Bronchial epithelial cell (primary cell): ENCODE measurements at regions not wholly inside any gene's neighbourhood (a gene's known extent, or its start where the extent isn't known, plus 50 kb on each side); places are given as distances from the start of the nearest gene placed in this dataset.
A peak's percentile ranks its signal among the peaks of the same experiment; 100 is the strongest.

Experiments
- DNase-seq: peaks from one replicate; pipeline ENCODE4 v3.0.0-alpha.2; 2010; ENCODE audit warnings: low read depth
- FAIRE-seq: peaks from 2 replicates; lab custom pipeline; 2011; peaks lifted over from hg19 to GRCh38; lab: Jason Lieb, UNC
- H3K27me3 ChIP-seq: 2 replicates; pipeline ENCODE4 v1.5.1; 2011; ENCODE audit warnings: low read length; ENCODE audit not compliant: control insufficient read depth, insufficient read depth
- H3K36me3 ChIP-seq: 2 replicates; pipeline ENCODE4 v1.5.1; 2011; ENCODE audit warnings: low read length; ENCODE audit not compliant: control insufficient read depth, insufficient read depth
- H3K4me3 ChIP-seq: 2 replicates; pipeline ENCODE4 v1.5.1; 2011; ENCODE audit warnings: mild to moderate bottlenecking, low read depth, low read length, control low read depth
- CTCF ChIP-seq: IDR thresholded peaks from 2 replicates; pipeline ENCODE4 v1.5.1; 2011; ENCODE audit warnings: mild to moderate bottlenecking, moderate library complexity, low read length, control low read depth, inconsistent platforms; ENCODE audit not compliant: insufficient read depth, severe bottlenecking

- no peak overlapping the region for H3K4me3 ChIP-seq
- no peak for TF ChIP-seq CTCF
- H3K36me3 ChIP-seq, result no peaks in the 10 kb centered on the region
- H3K27me3 ChIP-seq, result no peaks in the 10 kb centered on the region
- no peak for FAIRE-seq
- DNase-seq, result no peak
These were observed 312.2 kb upstream of the MTNR1B start for GRCh38 chr11:92657226-92657625.

- no peaks in the 10 kb centered on the region for H3K36me3 ChIP-seq
- TF ChIP-seq CTCF, result no peak
- H3K27me3 ChIP-seq, result no peaks in the 10 kb centered on the region
- DNase-seq, result no peak
- FAIRE-seq, result peak; percentile 83
- no peak overlapping the region for H3K4me3 ChIP-seq
These were observed 310.7 kb upstream of the MTNR1B start for GRCh38 chr11:92658733-92659132.

- DNase-seq (no peak), FAIRE-seq (no peak)
- Histone ChIP-seq H3K27me3 (no peaks in the 10 kb centered on the region), H3K36me3 (no peaks in the 10 kb centered on the region), H3K4me3 (no peak overlapping the region)
- TF ChIP-seq CTCF, result no peak
These were observed 309.7 kb upstream of the MTNR1B start for GRCh38 chr11:92659793-92660192.

GRCh38 chr11:92662601-92663360 lies 306.7 kb upstream of the MTNR1B start:
- no peak for TF ChIP-seq CTCF
- FAIRE-seq (no peak), DNase-seq (no peak)
- Histone ChIP-seq H3K36me3 (no peaks in the 10 kb centered on the region), H3K4me3 (no peak overlapping the region), H3K27me3 (no peaks in the 10 kb centered on the region)

GRCh38 chr11:92663539-92663938 lies 305.9 kb upstream of the MTNR1B start:
- H3K27me3 ChIP-seq, result no peaks in the 10 kb centered on the region
- no peak for TF ChIP-seq CTCF
- FAIRE-seq (no peak), DNase-seq (no peak)
- no peaks in the 10 kb centered on the region for H3K36me3 ChIP-seq
- H3K4me3 ChIP-seq, result no peak overlapping the region
